PC-9 (cell line): ENCODE measurements at regions not wholly inside any gene's neighbourhood (a gene's known extent, or its start where the extent isn't known, plus 50 kb on each side); places are given as distances from the start of the nearest gene placed in this dataset.

Experiments
- CTCF ChIP-seq: fragments of 200-600 bp; sonication (generic); conservative IDR thresholded peaks from 2 replicates; pipeline ENCODE4 v1.6.1; 2017; ENCODE audit warnings: mixed run types, antibody characterized with exemption, mild to moderate bottlenecking, moderate library complexity
- EZH2 ChIP-seq: fragments of 200-600 bp; sonication (generic); IDR thresholded peaks from 2 replicates; pipeline ENCODE4 v1.8.0; 2017; ENCODE audit warnings: antibody characterized with exemption, low read depth

DNA sequence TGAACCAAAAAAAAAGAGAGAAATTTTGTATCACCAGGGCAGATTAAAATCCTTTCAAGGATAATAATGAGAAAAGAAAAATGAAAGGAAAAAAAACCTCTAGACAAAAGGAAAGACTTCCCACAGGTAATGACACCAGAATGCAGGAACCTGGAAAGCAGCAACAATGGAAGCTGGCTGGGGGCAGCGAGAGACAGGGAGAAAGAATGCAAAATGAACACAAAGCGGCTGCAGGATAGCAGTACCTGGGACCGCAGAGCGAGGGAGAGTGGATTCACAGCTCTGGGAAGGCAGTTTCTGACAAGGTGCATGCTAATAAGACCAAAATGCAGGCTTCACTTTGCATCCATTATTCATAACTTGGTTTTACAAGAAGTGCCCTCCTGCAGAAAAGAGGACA, 349.0 kb downstream of the SIPA1L2 start:
- TF ChIP-seq CTCF, result no peak
- no peak for TF ChIP-seq EZH2
